Gastroesophageal sphincter (tissue), 4 donors: ENCODE measurements at regions not wholly inside any gene's neighbourhood (a gene's known extent, or its start where the extent isn't known, plus 50 kb on each side); places are given as distances from the start of the nearest gene placed in this dataset.

Experiments used
- ATAC-seq: fragments of 150-250 bp; one replicate; pipeline ENCODE4 v1.9.1; 2016; ENCODE audit warnings: mild to moderate bottlenecking, moderate library complexity
- H3K27ac ChIP-seq, 4 donors: fragments of 200-600 bp; sonication (generic) in 3 of 4; 1 replicate in 3 of 4; 2 replicates in 1 of 4; pipeline ENCODE4 v1.5.1; 2016 to 2019
- H3K27me3 ChIP-seq: fragments of 200-600 bp; sonication (generic); one replicate; pipeline ENCODE4 v1.5.1; 2019
- H3K36me3 ChIP-seq, 2 donors: fragments of 200-600 bp; sonication (generic); one replicate each; pipeline ENCODE4 v1.5.1; 2019; ENCODE audit warnings: control low read depth in 1 of 2
- H3K4me1 ChIP-seq, 3 donors: fragments of 200-600 bp; sonication (generic); 1 replicate in 2 of 3; 2 replicates in 1 of 3; pipeline ENCODE4 v1.5.1; 2016 to 2019; ENCODE audit warnings: control low read depth in 2 of 3
- H3K4me3 ChIP-seq, 2 donors: fragments of 200-600 bp; sonication (generic); one replicate each; pipeline ENCODE4 v1.5.1; 2019; ENCODE audit warnings: mild to moderate bottlenecking in 1 of 2, moderate library complexity in 1 of 2
- H3K9me3 ChIP-seq, 3 donors: fragments of 200-600 bp; sonication (generic); one replicate each; pipeline ENCODE4 v1.5.1; 2017 to 2019; ENCODE audit warnings: control low read depth in 2 of 3
- EP300 ChIP-seq: sonication (generic); formaldehyde crosslinking; IDR thresholded peaks from one replicate; pipeline ENCODE4 v1.6.1; 2017; ENCODE audit warnings: antibody characterized with exemption, mild to moderate bottlenecking
- POLR2A ChIP-seq, 2 donors: fragments of 450-650 bp; IDR thresholded peaks; one replicate each; pipeline ENCODE4 v1.6.1; 2017; ENCODE audit warnings: antibody characterized with exemption in 2 of 2, mild to moderate bottlenecking in 2 of 2, moderate library complexity in 1 of 2
- POLR2AphosphoS5 ChIP-seq: sonication (generic); formaldehyde crosslinking; IDR thresholded peaks from one replicate; pipeline ENCODE4 v1.6.1; 2017; ENCODE audit warnings: antibody characterized with exemption
- whole genome bisulfite sequencing, 2 donors: methylation state at CpG; one replicate each; pipeline ENCODE4 v1.1.5; 2018; ENCODE audit warnings: low coverage in 1 of 2; 5-methylcytosine and 5-hydroxymethylcytosine counted together
- TF ChIP-seq, protein P1 (sequence below), 4 experiments: fragments of 200-600 bp in 2 of 4; fragments of 450-650 bp in 2 of 4; sonication (generic) in 1 of 4; IDR thresholded peaks; one replicate each; pipeline ENCODE4 v1.5.1; 2017 to 2019; ENCODE audit warnings: antibody characterized with exemption in 4 of 4, mild to moderate bottlenecking in 2 of 4, moderate library complexity in 2 of 4

- no peak for ATAC-seq
- no peak overlapping the region for H3K27ac ChIP-seq
- no peaks in the 10 kb centered on the region for H3K4me1 ChIP-seq
- no peaks in the 10 kb centered on the region for H3K27me3 ChIP-seq
- H3K9me3 ChIP-seq = no peaks in the 10 kb centered on the region
- no peak for TF ChIP-seq POLR2A (IDR thresholded peaks at IDR 0.05)
- TF ChIP-seq, protein P1, sequence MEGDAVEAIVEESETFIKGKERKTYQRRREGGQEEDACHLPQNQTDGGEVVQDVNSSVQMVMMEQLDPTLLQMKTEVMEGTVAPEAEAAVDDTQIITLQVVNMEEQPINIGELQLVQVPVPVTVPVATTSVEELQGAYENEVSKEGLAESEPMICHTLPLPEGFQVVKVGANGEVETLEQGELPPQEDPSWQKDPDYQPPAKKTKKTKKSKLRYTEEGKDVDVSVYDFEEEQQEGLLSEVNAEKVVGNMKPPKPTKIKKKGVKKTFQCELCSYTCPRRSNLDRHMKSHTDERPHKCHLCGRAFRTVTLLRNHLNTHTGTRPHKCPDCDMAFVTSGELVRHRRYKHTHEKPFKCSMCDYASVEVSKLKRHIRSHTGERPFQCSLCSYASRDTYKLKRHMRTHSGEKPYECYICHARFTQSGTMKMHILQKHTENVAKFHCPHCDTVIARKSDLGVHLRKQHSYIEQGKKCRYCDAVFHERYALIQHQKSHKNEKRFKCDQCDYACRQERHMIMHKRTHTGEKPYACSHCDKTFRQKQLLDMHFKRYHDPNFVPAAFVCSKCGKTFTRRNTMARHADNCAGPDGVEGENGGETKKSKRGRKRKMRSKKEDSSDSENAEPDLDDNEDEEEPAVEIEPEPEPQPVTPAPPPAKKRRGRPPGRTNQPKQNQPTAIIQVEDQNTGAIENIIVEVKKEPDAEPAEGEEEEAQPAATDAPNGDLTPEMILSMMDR (IDR thresholded peaks at IDR 0.05) = no peak
- no peak for TF ChIP-seq POLR2AphosphoS5
- no peak for TF ChIP-seq EP300
- H3K36me3 ChIP-seq = no peaks in the 10 kb centered on the region
- WGBS, 2 donors = 32 to 69% methylated on average over 2 of the region's 2 CpGs
- H3K4me3 ChIP-seq = no peak overlapping the region
Measured at GRCh38 chr4:162874748-162875147, 291.9 kb downstream of the NAF1 start.

- Histone ChIP-seq H3K36me3 (no peaks in the 10 kb centered on the region), H3K9me3 (no peaks in the 10 kb centered on the region), H3K27me3 (no peaks in the 10 kb centered on the region), H3K4me1 (no peaks in the 10 kb centered on the region), H3K4me3 (no peak overlapping the region), H3K27ac (no peak overlapping the region)
- TF ChIP-seq, protein P1 (IDR thresholded peaks at IDR 0.05) = no peak
- no peak for TF ChIP-seq POLR2AphosphoS5
- TF ChIP-seq POLR2A (IDR thresholded peaks at IDR 0.05) = no peak
- no peak for TF ChIP-seq EP300
- no peak for ATAC-seq
- 31 to 58% methylated on average over 3 to 4 of the region's 4 CpGs for whole genome bisulfite sequencing, 2 donors
Measured at GRCh38 chr4:162871990-162872389, 294.7 kb downstream of the NAF1 start.

- no peak overlapping the region for H3K27ac ChIP-seq
- TF ChIP-seq POLR2AphosphoS5 = no peak
- TF ChIP-seq POLR2A (IDR thresholded peaks at IDR 0.05) = no peak
- TF ChIP-seq, protein P1 (IDR thresholded peaks at IDR 0.05) = no peak
- TF ChIP-seq EP300 = no peak
- H3K27me3 ChIP-seq = no peaks in the 10 kb centered on the region
- no peak overlapping the region for H3K4me3 ChIP-seq
- no peaks in the 10 kb centered on the region for H3K4me1 ChIP-seq
- no peaks in the 10 kb centered on the region for H3K36me3 ChIP-seq
- H3K9me3 ChIP-seq = no peaks in the 10 kb centered on the region
- ATAC-seq = no peak
Measured at GRCh38 chr4:162869157-162869556, 297.5 kb downstream of the NAF1 start.

DNA sequence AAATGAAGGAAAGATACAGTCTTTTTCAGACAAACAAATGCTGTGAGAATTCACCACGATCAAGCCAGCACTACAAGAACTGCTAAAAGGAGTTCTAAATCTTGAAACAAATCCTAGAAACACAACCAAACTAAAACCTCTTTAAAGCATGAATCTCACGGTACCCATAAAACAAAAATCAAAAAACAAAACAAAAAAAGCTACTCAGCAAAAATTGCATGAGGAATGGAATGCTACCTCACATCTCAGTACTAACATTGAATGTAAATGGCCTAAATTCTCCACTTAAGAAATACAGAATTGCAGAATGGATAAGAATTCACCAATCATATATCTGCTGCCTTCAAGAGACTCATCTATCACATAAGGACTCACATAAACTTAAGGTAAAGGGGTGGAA is 300.1 kb downstream of the NAF1 start:
- no peak for ATAC-seq
- 86 to 88% methylated on average over 2 of the region's 2 CpGs for WGBS, 2 donors
- Histone ChIP-seq H3K36me3 (no peaks in the 10 kb centered on the region), H3K27me3 (no peaks in the 10 kb centered on the region), H3K4me3 (no peak overlapping the region), H3K9me3 (no peaks in the 10 kb centered on the region), H3K4me1 (no peaks in the 10 kb centered on the region), H3K27ac (no peak overlapping the region)
- no peak for TF ChIP-seq POLR2A (IDR thresholded peaks at IDR 0.05)
- TF ChIP-seq EP300 = no peak
- no peak for TF ChIP-seq POLR2AphosphoS5

DNA sequence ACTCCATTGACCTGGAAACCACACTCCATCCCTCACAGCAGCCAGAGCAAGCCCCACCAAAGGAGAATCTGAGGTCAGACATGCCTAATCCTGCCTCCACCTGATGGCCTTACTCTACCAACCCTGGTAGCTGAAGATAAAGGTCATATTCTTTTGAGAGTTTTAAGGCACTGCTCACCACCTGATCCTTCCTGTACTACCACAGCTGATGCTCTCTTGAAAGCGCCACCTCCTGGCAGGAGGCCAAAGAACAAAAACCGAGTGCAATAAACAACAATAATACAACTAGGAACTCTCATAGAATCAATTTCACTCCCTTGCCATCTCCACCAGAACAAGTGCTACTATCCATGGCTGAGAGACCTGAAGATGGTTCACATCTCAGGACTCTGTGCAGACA is 301.6 kb downstream of the NAF1 start:
- Histone ChIP-seq H3K4me3 (no peak overlapping the region), H3K9me3 (no peaks in the 10 kb centered on the region), H3K4me1 (no peaks in the 10 kb centered on the region), H3K36me3 (no peaks in the 10 kb centered on the region), H3K27me3 (no peaks in the 10 kb centered on the region), H3K27ac (no peak overlapping the region)
- TF ChIP-seq, protein P1 (IDR thresholded peaks at IDR 0.05) = no peak
- TF ChIP-seq EP300 = no peak
- no peak for TF ChIP-seq POLR2AphosphoS5
- no peak for TF ChIP-seq POLR2A (IDR thresholded peaks at IDR 0.05)
- 67 to 77% methylated on average over 1 to 2 of the region's 2 CpGs for WGBS, 2 donors
- no peak for ATAC-seq

GRCh38 chr4:162853788-162854187 is 312.9 kb downstream of the NAF1 start:
- no peaks in the 10 kb centered on the region for H3K4me1 ChIP-seq
- no peak overlapping the region for H3K27ac ChIP-seq
- H3K4me3 ChIP-seq = no peak overlapping the region
- no peaks in the 10 kb centered on the region for H3K27me3 ChIP-seq
- H3K36me3 ChIP-seq = no peaks in the 10 kb centered on the region
- H3K9me3 ChIP-seq = no peaks in the 10 kb centered on the region
- no peak for TF ChIP-seq POLR2A (IDR thresholded peaks at IDR 0.05)
- no peak for TF ChIP-seq EP300
- TF ChIP-seq POLR2AphosphoS5 = no peak
- TF ChIP-seq, protein P1 (IDR thresholded peaks at IDR 0.05) = no peak
- 46 to 67% methylated on average over 3 of the region's 3 CpGs for WGBS, 2 donors
- ATAC-seq = no peak
